ENCODE measurements at regions not wholly inside any gene's neighbourhood (a gene's known extent, or its start where the extent isn't known, plus 50 kb on each side); places are given as distances from the start of the nearest gene placed in this dataset.

DNA sequence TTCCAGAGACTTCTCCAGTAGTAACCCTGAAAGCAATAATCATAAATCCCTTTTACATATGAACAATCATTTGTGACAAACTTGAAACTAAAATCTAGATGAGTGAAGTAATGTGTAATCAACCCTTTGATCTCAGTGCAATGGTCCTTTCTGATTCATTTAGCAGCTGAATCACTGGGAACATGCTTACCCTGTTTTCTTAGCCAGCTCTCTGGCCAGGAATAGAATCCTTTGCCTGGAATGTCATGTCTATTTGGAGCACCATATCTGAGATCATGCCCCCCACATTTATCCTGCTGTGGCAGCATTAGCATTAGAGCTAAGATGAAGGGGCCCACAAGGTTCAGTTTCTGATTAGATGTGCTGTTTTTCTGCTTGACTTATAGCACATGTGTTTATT, 309.8 kb downstream of the OXSM start:
- TF ChIP-seq, protein P1, sequence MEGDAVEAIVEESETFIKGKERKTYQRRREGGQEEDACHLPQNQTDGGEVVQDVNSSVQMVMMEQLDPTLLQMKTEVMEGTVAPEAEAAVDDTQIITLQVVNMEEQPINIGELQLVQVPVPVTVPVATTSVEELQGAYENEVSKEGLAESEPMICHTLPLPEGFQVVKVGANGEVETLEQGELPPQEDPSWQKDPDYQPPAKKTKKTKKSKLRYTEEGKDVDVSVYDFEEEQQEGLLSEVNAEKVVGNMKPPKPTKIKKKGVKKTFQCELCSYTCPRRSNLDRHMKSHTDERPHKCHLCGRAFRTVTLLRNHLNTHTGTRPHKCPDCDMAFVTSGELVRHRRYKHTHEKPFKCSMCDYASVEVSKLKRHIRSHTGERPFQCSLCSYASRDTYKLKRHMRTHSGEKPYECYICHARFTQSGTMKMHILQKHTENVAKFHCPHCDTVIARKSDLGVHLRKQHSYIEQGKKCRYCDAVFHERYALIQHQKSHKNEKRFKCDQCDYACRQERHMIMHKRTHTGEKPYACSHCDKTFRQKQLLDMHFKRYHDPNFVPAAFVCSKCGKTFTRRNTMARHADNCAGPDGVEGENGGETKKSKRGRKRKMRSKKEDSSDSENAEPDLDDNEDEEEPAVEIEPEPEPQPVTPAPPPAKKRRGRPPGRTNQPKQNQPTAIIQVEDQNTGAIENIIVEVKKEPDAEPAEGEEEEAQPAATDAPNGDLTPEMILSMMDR (optimal IDR thresholded peaks at IDR 0.05 in 1 of 3, IDR thresholded peaks at IDR 0.05 in 1 of 3, conservative IDR thresholded peaks at IDR 0.05 in 1 of 3; ENCODE audit: extremely low read depth in 1 of 3, insufficient read depth in 2 of 3, low read length in 3 of 3): no peak
- no peak for TF ChIP-seq EZH2 (IDR thresholded peaks at IDR 0.05; ENCODE audit: low read length)

Measured in keratinocyte (primary cell).